Transverse colon (tissue), 4 donors: ENCODE measurements at regions not wholly inside any gene's neighbourhood (a gene's known extent, or its start where the extent isn't known, plus 50 kb on each side); places are given as distances from the start of the nearest gene placed in this dataset.

Source experiments
- DNase-seq: peaks from one replicate; pipeline ENCODE4 v3.0.0-alpha.2; 2019
- H3K27ac ChIP-seq, 4 donors: fragments of 200-600 bp; sonication (generic); 2 replicates each; pipeline ENCODE4 v1.5.1; 2016 to 2018; ENCODE audit warnings: inconsistent platforms in 4 of 4
- H3K27me3 ChIP-seq: fragments of 200-600 bp; sonication (generic); 2 replicates; pipeline ENCODE4 v1.5.1; 2017; ENCODE audit warnings: inconsistent platforms
- H3K36me3 ChIP-seq, 4 donors: fragments of 200-600 bp; sonication (generic); 2 replicates each; pipeline ENCODE4 v1.5.1; 2017 to 2019; ENCODE audit warnings: inconsistent platforms in 4 of 4
- H3K4me1 ChIP-seq, 4 donors: fragments of 200-600 bp; sonication (generic); 2 replicates each; pipeline ENCODE4 v1.5.1; 2017 to 2020; ENCODE audit warnings: inconsistent platforms in 4 of 4
- H3K4me3 ChIP-seq, 4 donors: fragments of 200-600 bp; sonication (generic); 1 replicate in 1 of 4; 2 replicates in 3 of 4; pipeline versions ENCODE4 v1.5.1 to v1.6.1; 2017 to 2019; ENCODE audit warnings: inconsistent platforms in 4 of 4
- H3K9me3 ChIP-seq, 2 donors: fragments of 200-600 bp; sonication (generic); 2 replicates each; pipeline ENCODE4 v1.5.1; 2017 to 2019; ENCODE audit warnings: inconsistent platforms in 2 of 2
- EP300 ChIP-seq: sonication (generic); formaldehyde crosslinking; IDR thresholded peaks from one replicate; pipeline ENCODE4 v1.6.1; 2017; ENCODE audit warnings: antibody characterized with exemption, low read depth
- POLR2A ChIP-seq: fragments of 450-650 bp; IDR thresholded peaks from one replicate; pipeline ENCODE4 v1.6.1; 2016; ENCODE audit warnings: antibody characterized with exemption, mild to moderate bottlenecking, moderate library complexity
- POLR2AphosphoS5 ChIP-seq, 3 donors: sonication (generic); formaldehyde crosslinking; IDR thresholded peaks; one replicate each; pipeline ENCODE4 v1.6.1; 2016; ENCODE audit warnings: antibody characterized with exemption in 3 of 3
- WGBS, 2 donors: methylation state at CpG; one replicate each; pipeline ENCODE4 v1.1.5; 2018; ENCODE audit warnings: low coverage in 1 of 2; 5-methylcytosine and 5-hydroxymethylcytosine counted together
- in situ Hi-C, 4 donors: fragments of 200-750 bp; cut with MboI; loops; one replicate each; pipeline versions ENCODE4 v1.15.0 to v1.15.1; 2017; ENCODE audit warnings: low sequenced_read_pairs in 3 of 4, low pct_ligation_motif_present in 1 of 4, low pct_unique_long_range_greater_than_20kb in 1 of 4
- intact Hi-C: fragments of 100-400 bp; cut with DNase I; formaldehyde crosslinking; loops from one replicate; pipeline ENCODE4 v1.15.1; 2023; ENCODE audit warnings: low total_unique reads
- TF ChIP-seq, protein P1 (sequence below), 5 experiments: fragments of 200-600 bp in 3 of 5; fragments of 450-650 bp in 2 of 5; sonication (generic) in 3 of 5; IDR thresholded peaks; 1 replicate in 2 of 5; 2 replicates in 3 of 5; pipeline ENCODE4 v1.5.1; 2016 to 2017; ENCODE audit warnings: antibody characterized with exemption in 5 of 5, inconsistent platforms in 3 of 5, mild to moderate bottlenecking in 2 of 5, moderate library complexity in 1 of 5

DNA sequence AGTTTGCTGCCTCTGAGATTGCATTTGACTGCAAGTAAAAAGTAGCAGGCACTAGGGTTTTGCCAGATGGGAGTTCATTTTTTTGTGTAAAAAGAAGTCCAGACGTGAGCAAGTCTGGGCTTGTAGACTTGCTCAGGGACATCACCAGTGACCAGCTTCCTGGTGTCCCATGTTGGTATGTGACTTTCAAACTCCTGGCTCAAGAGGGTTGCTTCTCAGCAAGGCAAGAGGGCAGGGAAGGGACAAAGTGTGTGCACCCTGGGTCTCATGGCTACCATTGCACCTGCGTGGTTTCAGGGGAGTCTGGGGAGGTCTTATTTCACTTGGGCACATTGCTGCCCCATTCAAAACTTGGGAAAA lies 79.3 kb upstream of the ZNF716 start:
- DNase-seq, result no peak
- no peak overlapping the region for H3K4me3 ChIP-seq
- peaks cover 0 to 9% of the 10 kb centered on the region in 2 donors for H3K9me3 ChIP-seq
- in situ Hi-C loops, result no loop called here
- TF ChIP-seq, protein P1, sequence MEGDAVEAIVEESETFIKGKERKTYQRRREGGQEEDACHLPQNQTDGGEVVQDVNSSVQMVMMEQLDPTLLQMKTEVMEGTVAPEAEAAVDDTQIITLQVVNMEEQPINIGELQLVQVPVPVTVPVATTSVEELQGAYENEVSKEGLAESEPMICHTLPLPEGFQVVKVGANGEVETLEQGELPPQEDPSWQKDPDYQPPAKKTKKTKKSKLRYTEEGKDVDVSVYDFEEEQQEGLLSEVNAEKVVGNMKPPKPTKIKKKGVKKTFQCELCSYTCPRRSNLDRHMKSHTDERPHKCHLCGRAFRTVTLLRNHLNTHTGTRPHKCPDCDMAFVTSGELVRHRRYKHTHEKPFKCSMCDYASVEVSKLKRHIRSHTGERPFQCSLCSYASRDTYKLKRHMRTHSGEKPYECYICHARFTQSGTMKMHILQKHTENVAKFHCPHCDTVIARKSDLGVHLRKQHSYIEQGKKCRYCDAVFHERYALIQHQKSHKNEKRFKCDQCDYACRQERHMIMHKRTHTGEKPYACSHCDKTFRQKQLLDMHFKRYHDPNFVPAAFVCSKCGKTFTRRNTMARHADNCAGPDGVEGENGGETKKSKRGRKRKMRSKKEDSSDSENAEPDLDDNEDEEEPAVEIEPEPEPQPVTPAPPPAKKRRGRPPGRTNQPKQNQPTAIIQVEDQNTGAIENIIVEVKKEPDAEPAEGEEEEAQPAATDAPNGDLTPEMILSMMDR (IDR thresholded peaks at IDR 0.05), result no peak
- TF ChIP-seq POLR2A, result no peak
- TF ChIP-seq POLR2AphosphoS5 (IDR thresholded peaks at IDR 0.05), result no peak
- TF ChIP-seq EP300, result no peak
- H3K4me1 ChIP-seq, result no peaks in the 10 kb centered on the region
- H3K36me3 ChIP-seq, result no peaks in the 10 kb centered on the region
- 52% methylated on average over 2 of the region's 2 CpGs; no CpG with 5 or more reads in 1 of the 2 donors for WGBS, 2 donors
- intact Hi-C loops, result no loop called here
- no peak overlapping the region for H3K27ac ChIP-seq
- no peaks in the 10 kb centered on the region for H3K27me3 ChIP-seq

- in situ Hi-C loops (no loop called here), intact Hi-C loops (no loop called here)
- 40 to 44% methylated on average over 2 of the region's 2 CpGs for whole genome bisulfite sequencing, 2 donors
- Histone ChIP-seq H3K27ac (no peak overlapping the region), H3K4me3 (no peak overlapping the region), H3K4me1 (no peaks in the 10 kb centered on the region), H3K9me3 (peaks cover 0 to 9% of the 10 kb centered on the region in 2 donors), H3K27me3 (no peaks in the 10 kb centered on the region), H3K36me3 (no peaks in the 10 kb centered on the region)
- no peak for DNase-seq
- TF ChIP-seq POLR2AphosphoS5 (IDR thresholded peaks at IDR 0.05), result no peak
- TF ChIP-seq EP300, result no peak
- TF ChIP-seq, protein P1 (IDR thresholded peaks at IDR 0.05), result no peak
- no peak for TF ChIP-seq POLR2A
Measured at GRCh38 chr7:57375783-57376182, 74.2 kb upstream of the ZNF716 start.

DNA sequence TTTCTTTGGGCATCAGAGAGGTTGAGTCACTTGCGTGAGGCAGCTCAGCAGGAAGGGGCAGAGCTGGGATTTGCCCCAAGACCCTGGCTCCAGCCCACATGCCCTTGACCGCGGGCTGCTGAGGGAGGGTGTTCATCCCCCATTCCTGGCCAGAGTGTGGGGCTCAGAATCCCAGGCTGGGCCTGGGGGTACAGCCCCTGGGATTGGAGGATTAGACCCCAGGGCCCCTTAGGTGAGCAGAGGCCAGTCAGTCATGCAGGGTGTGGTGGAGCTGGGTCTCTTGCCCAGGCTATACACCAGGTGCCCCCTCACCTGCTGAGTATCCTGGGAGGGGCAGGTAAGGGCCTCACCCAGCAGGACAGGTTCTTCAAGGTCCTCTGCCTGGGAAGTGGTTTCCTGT lies 68.4 kb upstream of the ZNF716 start:
- Histone ChIP-seq H3K36me3 (no peaks in the 10 kb centered on the region), H3K9me3 (no peaks in the 10 kb centered on the region), H3K4me3 (no peak overlapping the region), H3K27me3 (no peaks in the 10 kb centered on the region), H3K27ac (no peak overlapping the region), H3K4me1 (no peaks in the 10 kb centered on the region)
- DNase-seq, result no peak
- no peak for TF ChIP-seq POLR2AphosphoS5 (IDR thresholded peaks at IDR 0.05)
- 81% methylated on average over 3 of the region's 3 CpGs; no CpG with 5 or more reads in 1 of the 2 donors for WGBS, 2 donors
- in situ Hi-C loops, result no loop called here
- intact Hi-C loops, result no loop called here

- H3K9me3 ChIP-seq, result peaks cover 0 to 6% of the 10 kb centered on the region in 2 donors
- no peak for TF ChIP-seq EP300
- no peak for TF ChIP-seq POLR2AphosphoS5 (IDR thresholded peaks at IDR 0.05)
- no peak for TF ChIP-seq POLR2A
- TF ChIP-seq, protein P1 (IDR thresholded peaks at IDR 0.05), result no peak
- 85 to 100% methylated on average over 1 to 9 of the region's 9 CpGs for WGBS, 2 donors
- in situ Hi-C loops, result no loop called here
- H3K27me3 ChIP-seq, result no peaks in the 10 kb centered on the region
- no peaks in the 10 kb centered on the region for H3K4me1 ChIP-seq
- H3K4me3 ChIP-seq, result no peak overlapping the region
- no peak overlapping the region for H3K27ac ChIP-seq
- no peaks in the 10 kb centered on the region for H3K36me3 ChIP-seq
- intact Hi-C loops, result no loop called here
- DNase-seq, result no peak
Measured at GRCh38 chr7:57384380-57384779, 65.6 kb upstream of the ZNF716 start.

GRCh38 chr7:57385668-57386067 lies 64.3 kb upstream of the ZNF716 start:
- in situ Hi-C loops, result no loop called here
- Histone ChIP-seq H3K36me3 (no peaks in the 10 kb centered on the region), H3K4me3 (no peak overlapping the region), H3K4me1 (no peaks in the 10 kb centered on the region), H3K27ac (no peak overlapping the region), H3K27me3 (no peaks in the 10 kb centered on the region), H3K9me3 (peaks cover 0 to 6% of the 10 kb centered on the region in 2 donors)
- intact Hi-C loops, result no loop called here
- TF ChIP-seq POLR2AphosphoS5 (IDR thresholded peaks at IDR 0.05), result no peak
- TF ChIP-seq, protein P1 (IDR thresholded peaks at IDR 0.05), result no peak
- TF ChIP-seq POLR2A, result no peak
- TF ChIP-seq EP300, result no peak
- DNase-seq, result no peak
- 77% methylated on average over 5 of the region's 5 CpGs; no CpG with 5 or more reads in 1 of the 2 donors for WGBS, 2 donors
